Natural killer cell treated with Interleukin-12 subunit alpha and Interleukin-12 subunit beta and Interleukin-15 and Interleukin-18, amount 100 ng/mL, for 72 hours (primary cell): ENCODE measurements at regions not wholly inside any gene's neighbourhood (a gene's known extent, or its start where the extent isn't known, plus 50 kb on each side); places are given as distances from the start of the nearest gene placed in this dataset.
"Not testable (repeated sequence)": the region's sequence is repeated elsewhere in the genome, so short reads cannot be mapped to it uniquely, and the experiment has no call there.

Experiments
- ATAC-seq, 2 donors: fragments of 150-1000 bp; cut with Tn5 transposase in 1 of 2; sonication (Bioruptor Pico), chemical (Tn5 transposase) in 1 of 2; 2 replicates each; pipeline ENCODE4 v1.10.0; 2021
- DNase-seq: peaks from one replicate; pipeline ENCODE4 v3.0.0; 2022; ENCODE audit warnings: low spot score
- H3K27ac Mint-ChIP-seq, 2 donors: 1 replicate in 1 of 2; 2 replicates in 1 of 2; pipeline ENCODE4 v1.8.0; 2022; ENCODE audit warnings: mixed read lengths in 2 of 2, mild to moderate bottlenecking in 1 of 2, moderate library complexity in 1 of 2
- H3K27me3 Mint-ChIP-seq, 2 donors: 1 replicate in 1 of 2; 2 replicates in 1 of 2; pipeline ENCODE4 v1.8.0; 2022; ENCODE audit warnings: mixed read lengths in 2 of 2
- H3K36me3 Mint-ChIP-seq: one replicate; pipeline ENCODE4 v1.8.0; 2022; ENCODE audit warnings: mixed read lengths
- H3K4me1 Mint-ChIP-seq, 2 donors: 1 replicate in 1 of 2; 2 replicates in 1 of 2; pipeline ENCODE4 v1.8.0; 2022; ENCODE audit warnings: low read depth in 2 of 2, mixed read lengths in 2 of 2, mild to moderate bottlenecking in 1 of 2
- H3K4me3 Mint-ChIP-seq: one replicate; pipeline ENCODE4 v1.8.0; 2022; ENCODE audit warnings: mixed read lengths
- H3K9me3 Mint-ChIP-seq: 2 replicates; pipeline ENCODE4 v1.8.0; 2022; ENCODE audit warnings: mixed read lengths

DNA sequence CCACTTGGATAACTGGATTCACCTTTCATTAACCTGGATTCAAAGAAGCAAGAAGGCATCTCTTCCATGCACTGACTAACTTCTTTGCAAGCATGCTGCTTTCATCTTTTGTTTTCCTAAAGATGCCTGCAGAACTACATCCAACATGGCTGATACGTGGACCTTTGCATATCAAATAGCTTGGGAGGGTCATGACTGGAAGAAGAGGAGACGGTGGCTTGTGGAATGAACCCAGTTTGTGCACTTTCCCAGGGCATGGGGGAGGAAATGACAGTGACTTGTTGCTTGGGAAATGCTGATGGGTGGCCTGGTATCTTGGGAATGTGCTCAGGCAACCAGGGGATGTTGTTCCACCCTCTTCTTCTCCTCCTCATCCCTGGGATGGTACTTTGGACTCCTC, 133.4 kb downstream of the TRIM43 start:
- H3K27ac Mint-ChIP-seq, DNase-seq, H3K36me3 Mint-ChIP-seq, H3K4me1 Mint-ChIP-seq, ATAC-seq, H3K27me3 Mint-ChIP-seq, H3K4me3 Mint-ChIP-seq, H3K9me3 Mint-ChIP-seq: not testable (repeated sequence)

DNA sequence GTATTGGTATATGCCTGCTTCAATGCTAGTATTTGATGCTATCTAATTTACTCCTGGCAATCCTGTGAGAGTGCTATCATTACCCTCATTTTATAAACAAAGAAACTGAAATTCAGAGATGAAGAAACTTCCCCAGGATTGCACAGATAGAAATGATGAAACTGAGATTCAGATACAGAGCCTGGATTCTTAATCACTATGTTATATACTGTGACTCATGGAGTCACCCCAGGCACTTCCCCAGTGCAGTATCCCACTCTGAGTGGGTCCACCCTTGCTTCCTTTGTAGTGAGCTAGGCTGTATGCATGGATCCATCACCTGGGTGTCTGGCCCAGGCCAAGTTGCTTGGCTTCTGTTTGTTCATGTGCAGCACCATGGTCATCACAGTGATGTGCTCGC, 133.9 kb downstream of the TRIM43 start:
- H3K4me3 Mint-ChIP-seq, DNase-seq, H3K4me1 Mint-ChIP-seq, ATAC-seq, H3K9me3 Mint-ChIP-seq, H3K27ac Mint-ChIP-seq, H3K36me3 Mint-ChIP-seq, H3K27me3 Mint-ChIP-seq: not testable (repeated sequence)

DNA sequence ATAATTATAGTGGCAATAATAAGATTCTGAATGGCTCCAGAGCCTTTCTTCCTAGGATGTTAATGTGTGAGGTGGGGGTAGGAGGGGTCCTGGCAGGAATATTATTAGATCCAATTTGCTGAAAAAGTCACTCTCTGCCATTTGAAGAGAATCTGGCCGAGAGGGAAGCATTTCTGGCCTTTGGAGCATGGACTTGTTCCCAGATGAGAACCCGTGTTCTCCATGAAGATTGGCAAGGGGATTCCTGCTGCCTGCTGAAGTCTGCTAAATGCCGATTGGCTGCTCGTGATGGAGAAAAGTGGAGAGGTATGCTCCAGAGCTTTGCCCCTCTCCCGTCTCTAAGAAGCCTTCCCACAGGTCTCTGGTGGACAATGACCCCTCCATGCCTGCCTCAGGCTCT, 135.6 kb downstream of the TRIM43 start:
- not testable (repeated sequence) for ATAC-seq, H3K27ac Mint-ChIP-seq, H3K4me1 Mint-ChIP-seq, H3K4me3 Mint-ChIP-seq, DNase-seq, H3K36me3 Mint-ChIP-seq, H3K9me3 Mint-ChIP-seq
- H3K27me3 Mint-ChIP-seq: peaks cover 13 to 16% of the 10 kb centered on the region in 2 donors

DNA sequence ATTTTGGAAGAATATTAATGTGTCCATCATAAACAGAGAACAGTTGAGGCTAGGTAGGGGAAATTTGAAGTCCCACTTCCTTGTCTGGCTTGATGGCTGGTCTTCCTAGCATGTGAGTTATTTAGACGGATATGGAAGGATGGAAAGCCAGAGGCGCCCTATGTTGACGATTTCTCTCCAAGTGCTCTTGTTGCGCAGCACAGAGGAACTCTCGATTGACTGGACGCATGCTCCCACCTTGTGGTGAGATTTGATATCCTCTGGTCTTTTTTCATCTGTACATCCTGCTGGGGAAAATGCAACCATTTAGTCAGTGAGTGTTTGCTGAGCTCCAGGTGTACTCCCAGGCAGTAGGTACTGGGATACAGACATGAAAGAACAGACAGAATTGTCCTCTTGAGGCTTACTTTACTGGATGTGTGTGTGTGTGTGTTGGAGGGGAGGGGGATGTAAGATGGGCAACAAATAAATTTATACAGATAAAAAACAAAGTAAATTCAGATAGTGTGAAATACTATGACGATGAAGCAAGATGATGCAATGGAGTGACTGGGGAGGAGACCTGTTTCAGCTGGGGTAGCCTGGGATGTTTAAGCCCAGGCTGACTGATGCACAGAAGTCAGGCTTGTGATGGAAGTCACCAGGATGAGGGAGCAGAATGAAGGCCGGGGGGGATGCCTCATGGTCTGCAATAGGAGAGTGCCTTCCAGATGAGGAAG, 137.2 kb downstream of the TRIM43 start:
- no peaks in the 10 kb centered on the region for H3K4me1 Mint-ChIP-seq
- H3K4me3 Mint-ChIP-seq: no peak overlapping the region
- ATAC-seq (no peak), DNase-seq (no peak)
- no peak overlapping the region for H3K27ac Mint-ChIP-seq
- H3K9me3 Mint-ChIP-seq: no peaks in the 10 kb centered on the region
- peaks cover 20 to 31% of the 10 kb centered on the region in 2 donors for H3K27me3 Mint-ChIP-seq
- no peaks in the 10 kb centered on the region for H3K36me3 Mint-ChIP-seq

DNA sequence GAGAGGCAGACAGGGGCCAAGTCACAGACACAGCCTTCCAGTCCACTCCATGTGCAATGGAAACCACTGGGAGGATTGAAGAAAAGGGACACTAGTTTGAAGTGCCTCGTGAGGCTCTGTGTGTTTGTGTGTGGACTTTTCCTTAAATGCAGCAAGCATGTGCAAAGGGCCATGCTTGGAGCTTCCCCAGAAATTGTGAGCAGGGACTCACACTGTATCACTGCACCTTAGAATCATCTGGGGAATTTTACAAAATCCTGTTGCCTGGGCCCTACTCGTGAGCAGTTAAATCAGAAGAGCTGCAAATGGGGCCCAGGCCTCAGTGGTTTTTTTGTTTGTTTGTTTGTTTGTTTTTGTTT, 137.8 kb downstream of the TRIM43 start:
- Mint-ChIP-seq H3K27me3 (peaks cover 18 to 36% of the 10 kb centered on the region in 2 donors), H3K9me3 (no peaks in the 10 kb centered on the region), H3K27ac (no peak overlapping the region), H3K4me1 (no peaks in the 10 kb centered on the region), H3K4me3 (no peak overlapping the region), H3K36me3 (no peaks in the 10 kb centered on the region)
- ATAC-seq: no peak
- no peak for DNase-seq

DNA sequence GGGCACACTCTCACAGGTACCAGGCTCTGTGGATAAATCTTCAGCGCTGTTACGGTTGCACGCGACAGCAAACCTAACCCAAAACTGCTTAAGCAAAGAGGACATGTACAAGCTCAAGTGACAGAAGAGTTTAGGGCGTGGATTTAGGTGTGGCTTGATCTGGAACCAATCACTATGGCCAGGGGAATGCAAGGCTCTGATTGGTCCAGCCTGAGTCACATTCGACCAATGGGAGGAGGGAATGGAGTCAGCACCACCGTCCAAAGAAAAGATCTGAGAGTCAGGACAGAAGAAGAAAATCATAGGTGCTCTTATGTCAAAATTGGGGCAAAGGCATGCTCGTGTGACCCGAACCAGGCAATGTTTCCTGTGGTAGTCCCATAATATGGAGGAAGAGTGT, 139.0 kb downstream of the TRIM43 start:
- H3K9me3 Mint-ChIP-seq: no peaks in the 10 kb centered on the region
- H3K27ac Mint-ChIP-seq: no peak overlapping the region
- H3K27me3 Mint-ChIP-seq: peaks cover 25 to 48% of the 10 kb centered on the region in 2 donors
- H3K4me1 Mint-ChIP-seq: no peaks in the 10 kb centered on the region
- DNase-seq: no peak
- no peak for ATAC-seq
- H3K36me3 Mint-ChIP-seq: no peaks in the 10 kb centered on the region
- no peak overlapping the region for H3K4me3 Mint-ChIP-seq

DNA sequence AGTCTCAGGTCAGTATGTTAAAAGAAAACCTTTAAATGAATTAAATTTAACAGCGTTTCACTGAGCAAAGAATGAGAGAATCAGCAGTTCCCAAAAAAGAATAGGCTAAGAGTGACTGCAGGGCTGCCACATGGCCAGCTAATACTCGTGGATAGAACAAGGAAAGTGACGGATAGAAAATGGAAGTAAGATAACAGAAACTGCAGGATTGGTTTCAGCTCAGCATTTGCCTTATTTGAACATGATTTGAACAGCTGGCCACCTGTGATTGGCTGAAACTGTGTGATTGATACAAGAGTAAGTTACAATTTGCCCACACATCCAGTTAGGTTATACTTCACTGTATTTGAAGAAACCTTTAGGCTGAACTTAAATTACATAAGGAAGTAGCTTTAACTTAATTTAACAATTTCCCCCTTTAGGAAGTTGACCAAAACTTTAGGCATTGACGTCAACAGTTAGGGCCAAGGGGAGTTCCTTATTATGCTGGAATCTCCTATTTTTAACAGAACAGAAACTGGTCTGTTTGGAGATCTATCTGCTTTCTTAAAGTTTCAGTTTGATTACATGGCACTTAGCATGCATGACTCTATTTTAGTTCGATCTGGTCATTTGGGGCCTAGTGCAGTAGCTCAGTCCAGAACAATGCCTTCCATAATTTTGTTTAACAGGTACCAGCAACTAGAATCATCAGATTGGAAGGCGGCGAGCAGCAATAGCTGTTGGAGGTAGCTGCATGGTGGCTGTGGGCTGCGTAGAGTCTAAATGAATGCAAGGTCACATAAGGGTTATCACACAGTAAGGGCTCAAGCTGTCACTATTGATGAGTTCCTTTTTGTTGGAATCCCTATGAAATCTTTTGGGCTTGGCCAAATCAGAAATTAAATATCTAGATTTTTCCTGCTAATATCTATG, 143.4 kb downstream of the TRIM43 start:
- DNase-seq (no peak), ATAC-seq (no peak)
- Mint-ChIP-seq H3K27ac (no peak overlapping the region), H3K36me3 (no peaks in the 10 kb centered on the region), H3K4me3 (no peak overlapping the region), H3K27me3 (peaks cover 26 to 50% of the 10 kb centered on the region in 2 donors), H3K9me3 (no peaks in the 10 kb centered on the region), H3K4me1 (no peaks in the 10 kb centered on the region)

DNA sequence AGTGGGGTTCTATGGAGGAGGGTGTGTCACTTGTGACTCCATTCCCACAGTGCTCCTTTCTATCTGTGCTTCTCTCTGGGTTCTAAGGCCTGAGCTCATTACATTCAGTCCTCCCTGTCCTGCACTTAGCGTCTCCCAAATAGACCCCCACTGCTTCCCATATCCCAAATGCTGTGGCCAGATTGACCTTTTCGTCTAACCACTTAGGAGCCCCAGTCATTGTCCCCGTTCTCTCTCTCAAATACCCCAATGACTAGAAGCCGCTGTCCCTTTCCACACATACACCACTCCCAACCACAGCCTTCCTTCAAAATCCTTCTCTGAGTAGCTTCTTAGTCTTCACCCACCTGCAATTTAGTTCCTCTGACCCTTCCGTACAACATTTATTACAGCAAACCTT, 146.5 kb downstream of the TRIM43 start:
- H3K27ac Mint-ChIP-seq: no peak overlapping the region
- H3K27me3 Mint-ChIP-seq: peaks cover 20 to 44% of the 10 kb centered on the region in 2 donors
- H3K36me3 Mint-ChIP-seq: no peaks in the 10 kb centered on the region
- ATAC-seq: peak in 1 of 2 donors; percentile 11
- no peaks in the 10 kb centered on the region for H3K9me3 Mint-ChIP-seq
- no peak overlapping the region for H3K4me3 Mint-ChIP-seq
- DNase-seq: no peak
- no peaks in the 10 kb centered on the region for H3K4me1 Mint-ChIP-seq

DNA sequence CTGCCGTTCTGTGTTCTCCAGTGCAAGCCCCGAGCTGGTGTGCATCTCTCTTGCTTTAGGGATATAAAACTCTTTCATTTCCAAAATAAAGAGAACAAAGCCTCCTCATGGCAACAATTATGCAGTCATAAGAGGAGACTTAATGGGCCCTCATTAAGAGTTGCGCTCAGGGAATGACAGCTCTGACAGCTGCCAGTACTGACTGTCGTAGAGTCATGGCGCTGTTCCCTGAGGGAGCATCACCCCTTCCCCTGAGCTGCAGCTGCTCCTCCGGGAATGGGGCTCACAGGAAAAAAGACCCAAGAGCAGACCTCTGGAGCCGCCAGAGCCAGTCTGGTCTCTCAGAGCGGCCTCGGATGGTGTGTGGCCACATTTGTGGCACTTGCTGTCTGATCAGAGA, 160.3 kb downstream of the TRIM43 start:
- DNase-seq, H3K4me1 Mint-ChIP-seq, H3K27ac Mint-ChIP-seq, H3K36me3 Mint-ChIP-seq, H3K4me3 Mint-ChIP-seq, ATAC-seq, H3K9me3 Mint-ChIP-seq: not testable (repeated sequence)
- H3K27me3 Mint-ChIP-seq: peaks cover 13 to 15% of the 10 kb centered on the region in 2 donors

DNA sequence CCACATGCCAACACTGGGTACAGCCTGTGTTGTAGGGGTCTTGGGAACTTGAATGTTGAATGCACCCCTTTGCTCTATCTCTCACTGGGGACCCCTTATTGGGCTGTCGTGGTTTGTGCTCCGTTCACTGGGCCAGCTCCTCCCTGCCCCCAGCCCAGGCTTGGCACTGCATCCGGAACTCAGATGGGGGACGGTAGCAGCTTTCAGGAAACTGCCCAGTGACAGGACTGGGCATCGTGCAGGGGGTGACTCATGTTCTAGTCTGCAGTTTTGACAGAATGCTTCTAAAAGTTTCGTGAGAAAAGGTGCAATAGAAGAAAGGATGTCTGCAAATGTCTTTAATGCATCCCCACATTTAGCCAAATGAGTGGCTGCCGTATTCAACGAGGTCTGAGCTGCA, 162.0 kb downstream of the TRIM43 start:
- not testable (repeated sequence) for H3K36me3 Mint-ChIP-seq, ATAC-seq, H3K27ac Mint-ChIP-seq, H3K27me3 Mint-ChIP-seq, H3K4me3 Mint-ChIP-seq, H3K4me1 Mint-ChIP-seq, H3K9me3 Mint-ChIP-seq, DNase-seq

DNA sequence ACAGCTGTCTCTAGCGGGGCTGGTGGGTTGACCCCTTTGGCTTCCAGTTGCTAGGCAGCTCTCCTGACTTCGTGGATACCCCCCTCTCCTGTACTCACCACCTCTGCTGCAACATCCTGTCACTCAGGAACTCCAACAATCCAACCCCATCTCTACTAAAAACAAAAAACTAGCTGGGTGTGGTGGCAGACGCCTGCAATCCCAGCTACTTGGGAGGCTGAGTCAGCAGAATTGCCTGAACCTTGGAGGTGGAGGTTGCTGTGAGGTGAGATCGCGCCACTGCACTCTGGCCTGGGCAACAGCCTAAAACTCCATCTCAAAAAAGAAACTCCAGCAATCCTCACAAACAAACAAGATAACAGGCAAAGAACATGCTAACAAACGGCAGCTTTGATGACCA, 162.4 kb downstream of the TRIM43 start:
- H3K27me3 Mint-ChIP-seq, DNase-seq, ATAC-seq, H3K4me3 Mint-ChIP-seq, H3K36me3 Mint-ChIP-seq, H3K27ac Mint-ChIP-seq, H3K4me1 Mint-ChIP-seq, H3K9me3 Mint-ChIP-seq: not testable (repeated sequence)

DNA sequence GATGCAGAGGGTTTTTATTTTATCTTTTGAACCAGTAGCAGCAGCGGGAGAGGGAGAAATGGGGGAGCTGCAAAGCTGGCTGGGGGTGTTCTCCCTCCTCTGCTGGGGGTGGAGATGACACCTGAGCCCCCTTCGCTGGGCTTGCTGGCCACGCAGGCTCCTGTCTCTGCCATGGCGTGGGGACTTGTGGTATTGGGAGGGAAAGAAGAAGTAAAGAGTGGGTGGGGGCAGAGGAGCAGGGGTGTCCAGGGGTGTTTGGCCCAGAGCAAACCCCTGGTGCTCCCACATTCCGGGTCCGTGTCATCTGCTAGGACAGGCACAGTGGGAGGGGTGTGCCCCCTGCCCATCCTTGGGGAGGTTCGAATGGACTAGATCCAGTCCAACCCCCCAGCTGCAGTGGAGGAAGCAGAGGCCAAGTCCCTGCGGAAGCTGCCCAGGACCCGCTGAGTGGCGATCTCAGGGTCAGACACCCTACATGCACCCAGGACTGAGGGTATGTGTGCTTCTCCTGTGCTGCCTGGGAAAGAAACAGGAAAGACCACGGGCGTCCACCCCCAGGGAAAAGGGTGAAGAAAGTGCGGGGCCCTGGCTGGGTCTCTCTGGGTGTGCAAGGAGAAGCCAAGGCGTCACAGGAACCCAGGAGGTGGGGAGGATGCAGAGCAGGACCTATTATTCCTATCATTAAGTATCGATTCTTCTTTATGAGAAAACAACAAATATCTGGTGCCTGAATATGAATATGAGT, 163.2 kb downstream of the TRIM43 start:
- DNase-seq, H3K4me3 Mint-ChIP-seq, H3K9me3 Mint-ChIP-seq, ATAC-seq, H3K27me3 Mint-ChIP-seq, H3K36me3 Mint-ChIP-seq, H3K4me1 Mint-ChIP-seq, H3K27ac Mint-ChIP-seq: not testable (repeated sequence)

DNA sequence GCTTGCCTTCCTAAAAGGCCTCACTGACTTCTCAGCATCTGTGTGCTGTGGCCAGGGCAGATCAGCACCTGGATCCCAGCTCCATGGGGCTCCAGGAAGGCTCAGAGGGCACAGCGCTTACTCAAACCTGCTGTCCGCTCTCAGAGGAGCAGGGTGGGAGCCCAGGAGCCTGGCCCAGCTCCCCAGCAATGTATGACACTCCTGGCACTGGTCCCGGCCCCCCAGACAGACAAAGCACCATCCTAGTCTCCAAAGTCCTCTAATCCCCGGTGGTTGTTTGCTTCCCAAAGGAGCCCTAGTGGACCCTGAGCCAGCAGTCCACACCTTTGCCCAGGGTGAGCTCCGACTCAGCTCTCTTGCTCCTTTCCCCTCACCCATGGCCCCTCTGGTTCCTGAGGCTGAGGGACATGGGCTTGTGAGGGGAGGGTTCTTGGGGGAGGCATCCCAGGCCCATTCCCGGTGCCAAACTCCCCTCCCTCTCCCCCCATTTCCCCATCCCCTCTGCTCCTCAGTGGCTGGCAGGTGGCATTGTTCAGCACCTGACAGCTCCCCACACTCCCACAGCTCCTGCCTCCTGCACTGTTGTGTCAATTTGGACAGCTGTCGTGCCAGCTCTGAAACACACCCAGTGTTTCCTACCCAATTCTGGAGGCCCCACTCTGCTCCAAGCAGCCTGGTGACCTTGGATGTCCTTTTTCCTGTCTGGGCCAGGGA, 164.3 kb downstream of the TRIM43 start:
- not testable (repeated sequence) for H3K27me3 Mint-ChIP-seq, DNase-seq, H3K4me1 Mint-ChIP-seq, H3K9me3 Mint-ChIP-seq, H3K27ac Mint-ChIP-seq, H3K36me3 Mint-ChIP-seq, H3K4me3 Mint-ChIP-seq, ATAC-seq
